ENCODE measurements at regions not wholly inside any gene's neighbourhood (a gene's known extent, or its start where the extent isn't known, plus 50 kb on each side); places are given as distances from the start of the nearest gene placed in this dataset.
A peak's percentile ranks its signal among the peaks of the same experiment; 100 is the strongest.
"Not testable (repeated sequence)": the region's sequence is repeated elsewhere in the genome, so short reads cannot be mapped to it uniquely, and the experiment has no call there.

GRCh38 chr1:148386031-148386398 is 97.1 kb downstream of the PPIAL4G start:
- DNase-seq (ENCODE audit: low read depth) = not testable (repeated sequence)

GRCh38 chr1:148385371-148386030 is 97.6 kb downstream of the PPIAL4G start:
- DNase-seq (ENCODE audit: low read depth) = no peak

DNA sequence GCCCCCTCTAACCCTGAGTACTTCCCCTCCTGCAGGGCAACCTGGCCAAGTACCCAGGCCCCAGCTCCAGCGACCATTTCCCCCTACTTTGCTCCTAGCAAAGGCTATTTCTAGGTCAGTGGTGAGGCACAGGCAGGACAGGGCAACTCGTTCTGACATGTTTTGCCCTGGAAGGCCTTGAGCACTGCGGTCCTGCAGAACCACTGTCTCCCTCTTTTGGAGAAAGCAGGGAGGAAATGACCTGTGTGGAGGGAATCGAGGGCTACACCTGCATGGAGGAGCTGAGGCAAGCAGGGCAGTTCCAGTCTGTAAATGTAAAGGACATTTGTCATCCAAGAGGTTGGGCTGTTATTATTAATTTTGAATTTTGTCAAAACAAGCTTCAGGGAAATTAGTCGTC is 99.1 kb downstream of the PPIAL4G start:
- DNase-seq (ENCODE audit: low read depth) = no peak

DNA sequence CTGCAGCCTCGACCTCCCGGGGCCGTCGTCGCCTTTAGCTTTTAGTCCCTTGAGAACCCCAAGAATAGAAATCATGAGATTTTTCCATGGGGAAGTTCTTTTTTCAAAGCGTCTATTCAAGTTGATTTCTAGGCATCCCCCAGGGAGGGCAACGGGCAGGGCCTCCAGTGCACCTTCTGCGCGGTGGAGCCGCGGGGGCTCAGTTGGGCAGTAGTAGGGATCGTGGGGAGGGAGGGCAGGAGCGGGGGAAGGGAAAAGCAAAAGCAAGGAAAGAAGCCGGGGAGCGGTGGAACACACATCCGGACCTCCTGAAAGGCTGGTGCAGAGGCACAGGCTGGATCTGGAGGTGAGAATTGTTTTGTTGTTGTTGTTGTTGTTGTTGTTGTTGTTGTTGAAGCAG is 103.4 kb downstream of the PPIAL4G start:
- DNase-seq (ENCODE audit: low read depth) = no peak

GRCh38 chr1:148379170-148379500 is 104.0 kb downstream of the PPIAL4G start:
- DNase-seq (ENCODE audit: low read depth) = no peak

- DNase-seq (ENCODE audit: low read depth) = not testable (repeated sequence)
These were observed 105.1 kb downstream of the PPIAL4G start for GRCh38 chr1:148377992-148378391.

DNA sequence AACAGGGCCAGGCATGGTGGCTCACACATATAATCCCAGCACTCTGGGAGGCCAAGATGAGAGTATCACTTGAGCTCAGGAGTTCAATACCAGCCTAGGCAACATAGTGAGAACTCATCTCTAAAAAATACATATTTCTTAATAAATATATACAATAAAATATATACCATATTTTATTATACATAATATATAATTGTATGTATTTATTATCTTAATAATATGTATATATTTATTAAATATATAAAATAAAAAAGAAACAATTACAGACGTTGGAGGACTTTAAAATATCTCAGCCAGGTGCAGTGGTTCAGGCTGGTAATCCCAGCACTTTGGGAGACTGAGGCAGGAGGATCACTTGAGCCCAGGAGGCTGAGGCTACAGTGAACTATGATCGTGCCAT is 106.1 kb downstream of the PPIAL4G start:
- not testable (repeated sequence) for DNase-seq (ENCODE audit: low read depth)

GRCh38 chr1:148374101-148374500 is 109.0 kb downstream of the PPIAL4G start:
- no peak for DNase-seq (ENCODE audit: low read depth)

GRCh38 chr1:148373192-148373925 is 109.7 kb downstream of the PPIAL4G start:
- DNase-seq (ENCODE audit: low read depth) = no peak

DNA sequence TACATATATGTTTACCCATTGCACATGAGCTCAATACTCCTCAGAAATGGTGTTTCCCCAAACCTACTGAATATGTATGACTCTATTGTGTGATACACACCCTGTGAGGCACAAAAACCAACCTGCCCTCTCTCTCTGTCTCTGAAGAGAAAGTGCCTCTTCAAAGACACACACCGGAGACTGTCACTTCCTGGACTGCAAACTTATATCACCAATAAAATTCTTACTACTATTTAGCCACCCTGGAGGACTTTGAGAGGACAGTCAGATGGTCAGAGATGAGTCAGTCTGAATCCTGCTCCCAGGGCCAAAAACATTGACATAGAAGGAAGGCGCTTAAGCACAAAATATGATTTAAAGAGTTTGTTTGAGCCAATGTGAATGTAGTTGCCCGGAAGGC is 110.4 kb downstream of the PPIAL4G start:
- DNase-seq (ENCODE audit: low read depth) = no peak

DNA sequence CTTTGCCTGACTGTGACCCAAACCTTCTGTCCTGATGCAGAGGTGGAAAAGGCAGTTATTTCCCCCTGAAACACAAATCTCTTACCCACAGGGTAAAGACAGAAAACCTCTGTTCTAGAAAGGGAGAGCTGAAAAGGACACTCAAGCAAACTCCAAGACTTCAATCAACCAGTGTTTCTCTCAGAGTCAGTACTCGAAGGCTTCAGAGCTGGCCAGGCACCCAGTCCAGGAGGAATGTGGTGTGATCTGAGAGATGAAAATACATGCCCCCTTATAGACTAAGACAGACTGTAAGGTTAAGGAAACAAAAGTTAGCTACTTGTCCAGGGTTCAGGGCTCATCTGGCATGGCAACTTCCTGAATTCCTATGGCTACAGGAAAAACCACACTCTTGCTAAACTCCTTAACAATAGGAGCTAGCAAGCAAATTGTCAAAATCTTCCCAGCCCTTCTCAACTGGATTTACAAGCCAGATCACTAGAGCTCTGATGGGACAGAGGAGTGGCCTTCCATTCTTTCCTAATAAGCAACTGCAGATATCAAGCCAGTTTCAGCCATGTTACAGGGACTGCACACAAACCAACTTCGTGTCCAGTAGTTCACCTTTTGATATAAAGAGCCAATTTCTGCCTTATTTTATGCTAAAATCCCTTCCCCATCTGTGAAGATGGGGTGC is 110.9 kb downstream of the PPIAL4G start:
- not testable (repeated sequence) for DNase-seq (ENCODE audit: low read depth)

- DNase-seq (ENCODE audit: low read depth) = peak; percentile 50
These were observed 111.5 kb downstream of the PPIAL4G start for GRCh38 chr1:148371551-148371994.

DNA sequence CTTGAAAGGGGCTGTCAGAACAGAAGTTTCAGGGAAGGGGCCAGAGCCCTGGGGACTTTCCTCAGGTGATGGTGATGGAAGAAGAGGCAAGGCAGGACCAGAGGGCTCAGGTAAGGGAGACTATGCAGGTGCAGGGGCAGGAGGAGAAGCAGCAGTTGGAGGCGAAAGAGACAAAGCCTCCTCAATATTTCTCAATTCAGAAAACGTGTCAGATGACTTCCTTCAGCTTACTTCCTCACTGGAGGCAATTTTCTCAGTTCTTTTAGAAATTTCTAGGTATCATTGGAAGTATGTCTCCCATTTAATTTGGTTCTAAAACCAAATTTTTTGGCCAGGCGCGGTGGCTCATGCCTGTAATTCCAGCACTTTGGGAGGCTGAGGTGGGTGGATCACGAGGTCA is 112.4 kb downstream of the PPIAL4G start:
- not testable (repeated sequence) for DNase-seq (ENCODE audit: low read depth)

DNA sequence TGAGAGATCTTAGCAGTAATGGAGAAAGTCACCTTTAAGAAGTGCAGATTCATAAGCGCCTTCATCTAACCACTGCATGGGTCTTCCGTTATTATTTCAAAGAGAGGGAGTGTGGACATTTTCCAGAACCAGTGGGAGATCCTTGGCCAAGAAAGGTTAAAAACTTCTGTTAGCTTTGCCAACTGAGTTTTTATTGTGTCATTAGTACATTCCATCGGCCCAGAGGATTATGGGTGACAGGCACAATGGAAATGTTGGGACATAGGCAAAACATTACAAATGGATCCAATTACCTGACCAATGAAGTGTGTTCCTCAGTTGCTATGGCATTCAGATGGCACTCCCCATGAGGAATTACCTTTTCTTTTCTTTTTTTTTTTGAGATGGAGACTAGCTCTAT is 115.5 kb downstream of the PPIAL4G start:
- DNase-seq (ENCODE audit: low read depth) = no peak

- not testable (repeated sequence) for DNase-seq (ENCODE audit: low read depth)
These were observed 116.9 kb downstream of the PPIAL4G start for GRCh38 chr1:148366136-148366753.

- not testable (repeated sequence) for DNase-seq (ENCODE audit: low read depth)
These were observed 118.0 kb downstream of the PPIAL4G start for GRCh38 chr1:148365151-148365550.

- not testable (repeated sequence) for DNase-seq (ENCODE audit: low read depth)
These were observed 119.1 kb downstream of the PPIAL4G start for GRCh38 chr1:148363979-148364378.

DNA sequence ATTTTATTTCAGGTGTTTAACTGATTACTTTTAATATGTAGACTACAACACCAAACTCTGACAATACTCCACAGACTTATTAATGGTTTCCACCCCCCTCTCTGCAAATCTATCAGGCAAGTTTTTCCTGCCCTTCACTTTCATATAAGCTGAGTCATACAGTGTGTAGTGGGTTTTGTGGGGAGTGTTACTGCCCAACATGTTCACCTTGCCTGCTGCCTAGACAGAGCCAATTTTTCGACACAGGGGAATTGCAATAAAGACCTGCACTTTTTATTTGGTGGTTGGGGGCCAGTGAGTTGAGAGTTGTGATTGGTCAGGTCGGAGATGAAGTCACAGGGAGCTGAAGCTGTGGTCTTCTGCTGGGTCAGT is 119.7 kb downstream of the PPIAL4G start:
- no peak for DNase-seq (ENCODE audit: low read depth)

GRCh38 chr1:148362626-148363438 is 120.3 kb downstream of the PPIAL4G start:
- peak; percentile 62 for DNase-seq (ENCODE audit: low read depth)

- DNase-seq (ENCODE audit: low read depth) = peak; percentile 31
These were observed 120.9 kb downstream of the PPIAL4G start for GRCh38 chr1:148362216-148362611.

GRCh38 chr1:148361427-148362215 is 121.5 kb downstream of the PPIAL4G start:
- peak; percentile 35 for DNase-seq (ENCODE audit: low read depth)
